ENCODE measurements at regions not wholly inside any gene's neighbourhood (a gene's known extent, or its start where the extent isn't known, plus 50 kb on each side); places are given as distances from the start of the nearest gene placed in this dataset.

- Histone ChIP-seq H3K27ac (no peak overlapping the region), H3K27me3 (ENCODE audit: insufficient read depth in 3 of 3, low read length in 2 of 3) (no peaks in the 10 kb centered on the region), H3K9me3 (no peaks in the 10 kb centered on the region), H3K4me3 (no peak overlapping the region), H3K4me1 (no peaks in the 10 kb centered on the region), H3K36me3 (ENCODE audit: insufficient read depth in 1 of 2, low read depth in 1 of 2) (no peaks in the 10 kb centered on the region)
- ATAC-seq, result no peak
- TF ChIP-seq CTCF (IDR thresholded peaks at IDR 0.05), result no peak
- DNase-seq, result no peak
- intact Hi-C loops (cut with DNase I), result no loop called here
- 46 to 55% (median 48%) methylated on average over 6 of the region's 6 CpGs for WGBS, 3 donors
These were observed 514.1 kb upstream of the NRSN1 start for GRCh38 chr6:23611776-23612381.

- DNase-seq (no peak), ATAC-seq (no peak)
- Histone ChIP-seq H3K27me3 (ENCODE audit: insufficient read depth in 3 of 3, low read length in 2 of 3) (no peaks in the 10 kb centered on the region), H3K4me3 (no peak overlapping the region), H3K4me1 (no peaks in the 10 kb centered on the region), H3K27ac (no peak overlapping the region), H3K36me3 (ENCODE audit: insufficient read depth in 1 of 2, low read depth in 1 of 2) (no peaks in the 10 kb centered on the region), H3K9me3 (no peaks in the 10 kb centered on the region)
- no peak for TF ChIP-seq CTCF (IDR thresholded peaks at IDR 0.05)
- intact Hi-C loops (cut with DNase I), result no loop called here
These were observed 507.6 kb upstream of the NRSN1 start for GRCh38 chr6:23618366-23618765.

GRCh38 chr6:23620911-23621401 is 505.1 kb upstream of the NRSN1 start:
- TF ChIP-seq CTCF (IDR thresholded peaks at IDR 0.05), result no peak
- Histone ChIP-seq H3K4me1 (no peaks in the 10 kb centered on the region), H3K27ac (no peak overlapping the region), H3K36me3 (ENCODE audit: insufficient read depth in 1 of 2, low read depth in 1 of 2) (no peaks in the 10 kb centered on the region), H3K27me3 (ENCODE audit: insufficient read depth in 3 of 3, low read length in 2 of 3) (no peaks in the 10 kb centered on the region), H3K4me3 (no peak overlapping the region), H3K9me3 (no peaks in the 10 kb centered on the region)
- DNase-seq (no peak), ATAC-seq (no peak)
- WGBS, 3 donors, result 14 to 28% (median 16%) methylated on average over 5 of the region's 5 CpGs
- intact Hi-C loops (cut with DNase I), result no loop called here

- Histone ChIP-seq H3K27ac (no peak overlapping the region), H3K9me3 (no peaks in the 10 kb centered on the region), H3K4me1 (no peaks in the 10 kb centered on the region), H3K4me3 (no peak overlapping the region), H3K27me3 (ENCODE audit: insufficient read depth in 3 of 3, low read length in 2 of 3) (no peaks in the 10 kb centered on the region), H3K36me3 (ENCODE audit: insufficient read depth in 1 of 2, low read depth in 1 of 2) (no peaks in the 10 kb centered on the region)
- ATAC-seq (no peak), DNase-seq (no peak)
- TF ChIP-seq CTCF (IDR thresholded peaks at IDR 0.05), result no peak
- WGBS, 3 donors, result 34 to 42% (median 39%) methylated on average over 6 of the region's 6 CpGs
- intact Hi-C loops (cut with DNase I), result no loop called here
These were observed 495.0 kb upstream of the NRSN1 start for GRCh38 chr6:23630726-23631635.
